Endodermal cell (in vitro differentiated cells): ENCODE measurements at regions not wholly inside any gene's neighbourhood (a gene's known extent, or its start where the extent isn't known, plus 50 kb on each side); places are given as distances from the start of the nearest gene placed in this dataset.

ENCODE experiments used
- DNase-seq: peaks from one replicate; pipeline ENCODE4 v3.0.0-alpha.2; 2017
- H3K27ac ChIP-seq: 2 replicates; pipeline ENCODE4 v1.5.1; 2013; ENCODE audit warnings: mild to moderate bottlenecking, low read depth, low read length, moderate library complexity
- H3K27me3 ChIP-seq: 2 replicates; pipeline ENCODE4 v1.6.1; 2013; ENCODE audit warnings: mild to moderate bottlenecking, low read length, moderate library complexity; ENCODE audit not compliant: insufficient read depth, control insufficient read depth, poor library complexity, severe bottlenecking
- H3K36me3 ChIP-seq: 2 replicates; pipeline ENCODE4 v1.7.0; 2013; ENCODE audit warnings: mild to moderate bottlenecking, low read length, moderate library complexity; ENCODE audit not compliant: control insufficient read depth, insufficient read depth
- H3K4me1 ChIP-seq: one replicate; pipeline ENCODE4 v1.7.0; 2013; ENCODE audit warnings: low read length; ENCODE audit not compliant: control insufficient read depth, insufficient read depth
- H3K4me3 ChIP-seq: 2 replicates; pipeline ENCODE4 v1.5.1; 2013; ENCODE audit warnings: mild to moderate bottlenecking, low read length, moderate library complexity
- H3K9ac ChIP-seq: 2 replicates; pipeline ENCODE4 v1.6.1; 2013; ENCODE audit warnings: mild to moderate bottlenecking, low read length, moderate library complexity; ENCODE audit not compliant: poor library complexity, severe bottlenecking; ENCODE audit errors: extremely low read depth
- H3K9me3 ChIP-seq: 2 replicates; pipeline ENCODE4 v1.6.1; 2013; ENCODE audit warnings: mild to moderate bottlenecking, low read length, moderate library complexity; ENCODE audit not compliant: control insufficient read depth
- H3K27ac Mint-ChIP-seq: 2 replicates; pipeline ENCODE4 v1.8.0; 2020; ENCODE audit warnings: mixed read lengths
- H3K27me3 Mint-ChIP-seq: 2 replicates; pipeline ENCODE4 v1.8.0; 2021; ENCODE audit warnings: mild to moderate bottlenecking, mixed read lengths; ENCODE audit not compliant: insufficient read depth
- H3K36me3 Mint-ChIP-seq: 2 replicates; pipeline ENCODE4 v1.8.0; 2020; ENCODE audit warnings: low read depth, mixed read lengths
- H3K4me1 Mint-ChIP-seq: 2 replicates; pipeline ENCODE4 v1.8.0; 2020; ENCODE audit warnings: mixed read lengths
- H3K4me3 Mint-ChIP-seq: 2 replicates; pipeline ENCODE4 v1.8.0; 2020; ENCODE audit warnings: mild to moderate bottlenecking, moderate library complexity, mixed read lengths
- H3K9me3 Mint-ChIP-seq: 2 replicates; pipeline ENCODE4 v1.8.0; 2020; ENCODE audit warnings: mild to moderate bottlenecking, mixed read lengths
- WGBS, 2 experiments: methylation state at CpG; one replicate each; pipeline versions ENCODE4 v1.1.5 to v1.1.7; 2013; ENCODE audit warnings: missing lambda C conversion rate in 2 of 2, mixed read lengths in 1 of 2; ENCODE audit not compliant: insufficient coverage in 1 of 2, insufficient read length in 1 of 2; 5-methylcytosine and 5-hydroxymethylcytosine counted together
- TF ChIP-seq, protein P1 (sequence below): fragments of 200-600 bp; sonication (generic); conservative IDR thresholded peaks from 2 replicates; pipeline ENCODE4 v1.5.0; 2021; ENCODE audit warnings: antibody characterized with exemption, mild to moderate bottlenecking

DNA sequence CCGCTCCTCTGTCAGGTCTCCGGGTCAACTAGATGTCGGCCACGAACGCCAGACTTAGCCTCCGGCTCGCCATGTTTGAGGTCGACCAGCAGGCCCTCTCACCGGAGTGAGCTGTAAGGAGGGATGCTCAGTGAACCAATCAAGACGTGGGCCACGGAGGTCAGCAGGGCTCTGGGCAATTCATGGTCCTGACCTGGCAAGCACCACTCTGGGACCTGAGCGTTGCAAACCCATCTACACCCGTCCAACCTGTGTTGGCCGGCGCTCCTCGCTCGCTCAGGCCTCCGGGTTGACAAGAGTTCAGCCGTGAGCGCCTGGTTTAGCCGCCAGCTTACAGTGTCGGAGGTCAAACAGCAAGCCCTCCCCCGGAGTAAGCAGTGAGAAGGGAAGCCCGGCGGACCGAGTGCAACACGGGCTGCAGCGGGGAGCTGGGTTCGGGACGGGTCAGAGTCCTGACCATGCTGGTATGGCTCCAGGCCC, 1361.9 kb downstream of the UQCRFS1 start:
- H3K27me3 ChIP-seq = no peaks in the 10 kb centered on the region
- H3K9me3 ChIP-seq = peaks cover 12% of the 10 kb centered on the region
- H3K4me1 Mint-ChIP-seq = no peaks in the 10 kb centered on the region
- H3K4me3 ChIP-seq = no peak overlapping the region
- no peaks in the 10 kb centered on the region for H3K27me3 Mint-ChIP-seq
- no peaks in the 10 kb centered on the region for H3K4me1 ChIP-seq
- peaks cover 97% of the 10 kb centered on the region for H3K9me3 Mint-ChIP-seq
- no peak overlapping the region for H3K4me3 Mint-ChIP-seq
- no peaks in the 10 kb centered on the region for H3K36me3 ChIP-seq
- no peak overlapping the region for H3K27ac Mint-ChIP-seq
- WGBS, 2 experiments = 90 to 93% methylated on average over 21 to 30 of the region's 30 CpGs
- no peak overlapping the region for H3K9ac ChIP-seq
- TF ChIP-seq, protein P1, sequence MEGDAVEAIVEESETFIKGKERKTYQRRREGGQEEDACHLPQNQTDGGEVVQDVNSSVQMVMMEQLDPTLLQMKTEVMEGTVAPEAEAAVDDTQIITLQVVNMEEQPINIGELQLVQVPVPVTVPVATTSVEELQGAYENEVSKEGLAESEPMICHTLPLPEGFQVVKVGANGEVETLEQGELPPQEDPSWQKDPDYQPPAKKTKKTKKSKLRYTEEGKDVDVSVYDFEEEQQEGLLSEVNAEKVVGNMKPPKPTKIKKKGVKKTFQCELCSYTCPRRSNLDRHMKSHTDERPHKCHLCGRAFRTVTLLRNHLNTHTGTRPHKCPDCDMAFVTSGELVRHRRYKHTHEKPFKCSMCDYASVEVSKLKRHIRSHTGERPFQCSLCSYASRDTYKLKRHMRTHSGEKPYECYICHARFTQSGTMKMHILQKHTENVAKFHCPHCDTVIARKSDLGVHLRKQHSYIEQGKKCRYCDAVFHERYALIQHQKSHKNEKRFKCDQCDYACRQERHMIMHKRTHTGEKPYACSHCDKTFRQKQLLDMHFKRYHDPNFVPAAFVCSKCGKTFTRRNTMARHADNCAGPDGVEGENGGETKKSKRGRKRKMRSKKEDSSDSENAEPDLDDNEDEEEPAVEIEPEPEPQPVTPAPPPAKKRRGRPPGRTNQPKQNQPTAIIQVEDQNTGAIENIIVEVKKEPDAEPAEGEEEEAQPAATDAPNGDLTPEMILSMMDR = no peak
- no peak for DNase-seq
- H3K36me3 Mint-ChIP-seq = no peaks in the 10 kb centered on the region
- no peak overlapping the region for H3K27ac ChIP-seq

DNA sequence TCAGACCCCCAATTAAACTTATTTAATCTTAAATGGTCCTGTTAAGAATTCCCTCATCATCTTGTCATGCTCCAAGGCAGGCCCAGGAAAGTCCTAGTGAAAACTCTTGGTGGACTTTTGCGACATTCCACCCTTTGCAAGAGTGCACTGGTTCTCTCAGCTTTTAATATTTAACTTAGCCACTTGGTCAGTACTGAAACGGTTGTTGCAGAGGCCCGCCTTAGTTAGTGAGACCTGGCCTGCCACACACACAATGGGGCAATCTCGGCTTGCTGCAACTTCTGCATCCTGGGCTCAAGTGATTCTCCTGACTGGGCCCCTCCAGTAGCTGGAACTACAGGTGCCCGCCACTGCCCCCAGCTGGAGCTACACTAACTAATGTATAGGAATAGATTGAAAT, 1366.0 kb downstream of the UQCRFS1 start:
- H3K27me3 Mint-ChIP-seq = no peaks in the 10 kb centered on the region
- H3K4me1 ChIP-seq = no peaks in the 10 kb centered on the region
- peaks cover 19% of the 10 kb centered on the region for H3K9me3 ChIP-seq
- peaks cover 98% of the 10 kb centered on the region for H3K9me3 Mint-ChIP-seq
- no peak overlapping the region for H3K4me3 Mint-ChIP-seq
- no peak overlapping the region for H3K27ac ChIP-seq
- peak; percentile 50 for DNase-seq
- H3K4me1 Mint-ChIP-seq = no peaks in the 10 kb centered on the region
- H3K36me3 ChIP-seq = no peaks in the 10 kb centered on the region
- 79 to 86% methylated on average over 3 to 5 of the region's 5 CpGs for WGBS, 2 experiments
- no peak overlapping the region for H3K9ac ChIP-seq
- TF ChIP-seq, protein P1 = no peak
- H3K27me3 ChIP-seq = no peaks in the 10 kb centered on the region
- H3K36me3 Mint-ChIP-seq = no peaks in the 10 kb centered on the region
- H3K27ac Mint-ChIP-seq = no peak overlapping the region
- no peak overlapping the region for H3K4me3 ChIP-seq

DNA sequence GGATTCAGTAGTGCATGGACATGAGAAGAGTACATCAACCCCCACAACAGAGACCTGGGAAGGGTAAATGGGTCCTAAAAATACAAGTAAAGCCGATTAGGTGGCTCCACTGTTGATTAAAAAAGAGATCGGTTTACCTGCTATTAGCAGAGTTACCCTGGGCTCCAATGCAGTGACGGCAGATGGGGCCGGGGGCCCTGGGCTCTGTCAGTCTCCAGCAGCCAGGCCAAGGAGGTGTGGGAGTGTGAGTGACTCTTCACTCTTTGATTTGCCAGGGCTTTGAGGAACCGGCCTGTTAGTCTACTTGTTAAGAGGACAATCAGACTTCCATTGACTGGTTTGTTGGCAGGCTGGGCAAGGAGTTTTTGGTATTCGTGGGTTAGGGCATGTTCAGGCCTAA, 1368.7 kb downstream of the UQCRFS1 start:
- Mint-ChIP-seq H3K4me3 (no peak overlapping the region), H3K4me1 (no peaks in the 10 kb centered on the region), H3K9me3 (peaks cover 99% of the 10 kb centered on the region), H3K36me3 (no peaks in the 10 kb centered on the region), H3K27me3 (no peaks in the 10 kb centered on the region), H3K27ac (no peak overlapping the region)
- Histone ChIP-seq H3K9ac (no peak overlapping the region), H3K27ac (no peak overlapping the region), H3K36me3 (no peaks in the 10 kb centered on the region), H3K4me3 (no peak overlapping the region), H3K9me3 (peaks cover 19% of the 10 kb centered on the region), H3K4me1 (no peaks in the 10 kb centered on the region), H3K27me3 (no peaks in the 10 kb centered on the region)
- 72 to 86% methylated on average over 5 to 6 of the region's 6 CpGs for WGBS, 2 experiments
- DNase-seq = no peak
- TF ChIP-seq, protein P1 = no peak
